ENCODE measurements at regions not wholly inside any gene's neighbourhood (a gene's known extent, or its start where the extent isn't known, plus 50 kb on each side); places are given as distances from the start of the nearest gene placed in this dataset.

GRCh38 chr6:90809035-90809434 lies 222.2 kb upstream of the MAP3K7 start:
- no peak overlapping the region for H3K4me3 Mint-ChIP-seq
- no peak for TF ChIP-seq CTCF (IDR thresholded peaks at IDR 0.05)
- no peak for ATAC-seq (ENCODE audit: low read depth)
- H3K36me3 Mint-ChIP-seq (ENCODE audit: low read depth) = no peaks in the 10 kb centered on the region
- no peaks in the 10 kb centered on the region for H3K27me3 Mint-ChIP-seq
- ChIA-PET CTCF (no interaction called here), POLR2A (no interaction called here)
- H3K27ac Mint-ChIP-seq = no peak overlapping the region
- no peak for DNase-seq
- no peaks in the 10 kb centered on the region for H3K4me1 Mint-ChIP-seq
- intact Hi-C loops (cut with micrococcal nuclease) = no loop called here
- peaks cover 3% of the 10 kb centered on the region for H3K9me3 Mint-ChIP-seq

DNA sequence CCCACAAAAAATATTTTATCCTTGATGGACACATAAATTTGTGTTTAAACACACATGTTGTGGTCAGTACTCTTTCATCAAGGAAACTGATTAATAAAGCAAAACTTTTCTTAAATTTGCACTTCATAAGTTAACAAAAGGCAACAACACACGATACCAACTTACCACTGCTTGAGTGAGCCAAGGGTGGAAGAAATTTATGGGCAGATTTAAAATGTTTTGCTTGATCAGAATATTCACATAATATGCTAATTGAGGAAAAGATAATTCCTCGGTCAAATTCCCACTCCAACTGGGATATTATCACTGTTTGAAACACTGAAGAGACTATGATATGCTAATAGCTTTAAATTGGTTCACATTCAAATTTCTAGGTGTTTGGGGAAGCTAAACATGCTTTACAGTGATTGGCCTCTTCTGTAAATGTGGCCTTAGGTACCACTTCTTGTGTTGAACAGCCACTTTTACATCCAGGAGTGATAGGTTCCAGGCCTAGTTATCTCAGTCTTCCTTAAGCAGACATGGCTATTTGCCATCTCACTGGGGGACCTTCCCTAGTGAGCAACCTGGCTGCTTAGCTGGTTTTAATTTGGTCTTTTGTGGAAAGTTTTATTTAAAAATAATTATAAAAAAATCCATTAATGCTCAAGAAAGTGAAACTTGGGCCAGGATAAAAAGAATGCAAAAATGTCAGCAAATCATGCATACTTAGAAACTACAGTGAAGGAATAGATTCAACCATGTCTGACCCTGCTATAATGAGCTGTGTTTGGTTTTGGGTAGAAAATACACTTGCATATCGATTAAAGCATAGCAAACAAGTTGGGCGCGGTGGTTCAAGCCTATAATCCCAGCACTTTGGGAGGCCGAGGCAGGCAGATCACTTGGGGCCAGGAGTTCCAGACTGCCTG lies 221.2 kb upstream of the MAP3K7 start:
- no peak for ATAC-seq (ENCODE audit: low read depth)
- Mint-ChIP-seq H3K36me3 (ENCODE audit: low read depth) (no peaks in the 10 kb centered on the region), H3K27me3 (no peaks in the 10 kb centered on the region), H3K4me3 (no peak overlapping the region), H3K9me3 (no peaks in the 10 kb centered on the region), H3K27ac (no peak overlapping the region), H3K4me1 (no peaks in the 10 kb centered on the region)
- no peak for DNase-seq
- TF ChIP-seq CTCF (IDR thresholded peaks at IDR 0.05) = no peak
- ChIA-PET CTCF (no interaction called here), POLR2A (interaction anchor here (0.7 kb wide), 1 partner anchor 92 kb away, joined by 3 read pairs; no protein-coding TSS in a partner anchor)
- intact Hi-C loops (cut with micrococcal nuclease) = no loop called here

DNA sequence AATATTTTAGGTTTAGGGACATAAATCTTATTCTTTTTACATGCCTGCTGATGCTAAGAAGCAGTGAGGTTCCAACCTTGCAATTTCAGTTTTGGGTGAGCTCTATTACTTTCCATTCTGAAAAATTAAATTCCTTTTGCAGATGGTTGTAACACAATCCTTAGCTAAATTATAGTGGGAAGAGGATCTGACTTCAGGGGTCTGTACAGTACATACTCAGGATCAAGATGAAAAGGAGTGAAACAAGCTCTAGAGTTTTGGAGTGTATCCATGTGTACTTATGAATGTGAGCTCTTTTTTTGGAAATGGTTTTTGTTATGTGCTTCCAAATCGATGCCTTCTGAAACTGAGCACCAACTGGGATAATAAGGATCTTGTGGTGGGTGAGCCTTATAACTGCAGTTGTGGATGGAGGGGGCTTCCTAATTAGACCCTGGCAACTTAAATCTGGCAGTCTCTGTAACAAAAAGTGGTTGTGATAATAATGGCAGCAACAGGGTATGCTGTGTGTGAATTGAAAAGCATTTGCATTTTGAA lies 218.8 kb upstream of the MAP3K7 start:
- Mint-ChIP-seq H3K27ac (no peak overlapping the region), H3K4me3 (no peak overlapping the region), H3K36me3 (ENCODE audit: low read depth) (no peaks in the 10 kb centered on the region), H3K9me3 (no peaks in the 10 kb centered on the region), H3K4me1 (no peaks in the 10 kb centered on the region), H3K27me3 (no peaks in the 10 kb centered on the region)
- intact Hi-C loops (cut with micrococcal nuclease) = no loop called here
- DNase-seq (no peak), ATAC-seq (ENCODE audit: low read depth) (no peak)
- ChIA-PET CTCF (no interaction called here), POLR2A (no interaction called here)
- no peak for TF ChIP-seq CTCF (IDR thresholded peaks at IDR 0.05)

- ATAC-seq (ENCODE audit: low read depth) (no peak), DNase-seq (no peak)
- Mint-ChIP-seq H3K27ac (no peak overlapping the region), H3K36me3 (ENCODE audit: low read depth) (no peaks in the 10 kb centered on the region), H3K4me3 (no peak overlapping the region), H3K4me1 (no peaks in the 10 kb centered on the region), H3K9me3 (no peaks in the 10 kb centered on the region), H3K27me3 (no peaks in the 10 kb centered on the region)
- POLR2A ChIA-PET = no interaction called here
- no peak for TF ChIP-seq CTCF (IDR thresholded peaks at IDR 0.05)
- CTCF ChIA-PET = no interaction called here
- intact Hi-C loops (cut with micrococcal nuclease) = no loop called here
Measured at GRCh38 chr6:90803956-90804355, 217.1 kb upstream of the MAP3K7 start.

- Mint-ChIP-seq H3K4me1 (no peaks in the 10 kb centered on the region), H3K27ac (no peak overlapping the region), H3K4me3 (no peak overlapping the region), H3K27me3 (no peaks in the 10 kb centered on the region), H3K9me3 (no peaks in the 10 kb centered on the region), H3K36me3 (ENCODE audit: low read depth) (no peaks in the 10 kb centered on the region)
- ATAC-seq (ENCODE audit: low read depth) (no peak), DNase-seq (no peak)
- no peak for TF ChIP-seq CTCF (IDR thresholded peaks at IDR 0.05)
- intact Hi-C loops (cut with micrococcal nuclease) = no loop called here
- ChIA-PET POLR2A (no interaction called here), CTCF (no interaction called here)
Measured at GRCh38 chr6:90795078-90795477, 208.2 kb upstream of the MAP3K7 start.

Data from activated B cell treated with CpG ODN at 0.5 μM for 24 hours (primary cell).